ENCODE measurements at regions not wholly inside any gene's neighbourhood (a gene's known extent, or its start where the extent isn't known, plus 50 kb on each side); places are given as distances from the start of the nearest gene placed in this dataset.

DNA sequence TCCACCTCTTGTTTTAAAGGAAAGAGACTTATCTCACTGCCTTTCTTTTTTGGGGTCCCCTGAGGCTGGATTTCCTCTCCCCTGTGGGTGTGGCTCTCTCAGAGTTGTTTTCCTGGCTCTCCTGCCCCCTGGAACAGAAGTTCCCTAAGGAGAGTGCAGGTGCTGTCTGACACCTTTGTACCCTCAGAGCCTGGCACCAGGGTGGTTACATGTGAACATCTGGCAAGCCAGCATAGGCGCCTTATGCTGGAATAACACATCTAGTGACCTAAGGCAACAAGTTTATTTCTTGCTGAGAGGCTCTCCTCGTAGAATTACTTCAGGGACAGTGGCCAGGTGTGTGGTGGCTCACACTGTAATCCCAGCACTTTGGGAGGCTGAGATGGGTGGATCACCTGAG, 172.9 kb upstream of the PTCH1 start:
- TF ChIP-seq, protein P1, sequence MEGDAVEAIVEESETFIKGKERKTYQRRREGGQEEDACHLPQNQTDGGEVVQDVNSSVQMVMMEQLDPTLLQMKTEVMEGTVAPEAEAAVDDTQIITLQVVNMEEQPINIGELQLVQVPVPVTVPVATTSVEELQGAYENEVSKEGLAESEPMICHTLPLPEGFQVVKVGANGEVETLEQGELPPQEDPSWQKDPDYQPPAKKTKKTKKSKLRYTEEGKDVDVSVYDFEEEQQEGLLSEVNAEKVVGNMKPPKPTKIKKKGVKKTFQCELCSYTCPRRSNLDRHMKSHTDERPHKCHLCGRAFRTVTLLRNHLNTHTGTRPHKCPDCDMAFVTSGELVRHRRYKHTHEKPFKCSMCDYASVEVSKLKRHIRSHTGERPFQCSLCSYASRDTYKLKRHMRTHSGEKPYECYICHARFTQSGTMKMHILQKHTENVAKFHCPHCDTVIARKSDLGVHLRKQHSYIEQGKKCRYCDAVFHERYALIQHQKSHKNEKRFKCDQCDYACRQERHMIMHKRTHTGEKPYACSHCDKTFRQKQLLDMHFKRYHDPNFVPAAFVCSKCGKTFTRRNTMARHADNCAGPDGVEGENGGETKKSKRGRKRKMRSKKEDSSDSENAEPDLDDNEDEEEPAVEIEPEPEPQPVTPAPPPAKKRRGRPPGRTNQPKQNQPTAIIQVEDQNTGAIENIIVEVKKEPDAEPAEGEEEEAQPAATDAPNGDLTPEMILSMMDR (IDR thresholded peaks at IDR 0.05), result no peak
- TF ChIP-seq POLR2A (IDR thresholded peaks at IDR 0.05), result no peak
